ENCODE measurements at regions not wholly inside any gene's neighbourhood (a gene's known extent, or its start where the extent isn't known, plus 50 kb on each side); places are given as distances from the start of the nearest gene placed in this dataset.
"Not testable (repeated sequence)": the region's sequence is repeated elsewhere in the genome, so short reads cannot be mapped to it uniquely, and the experiment has no call there.

GRCh38 chr4:106806158-106806797 lies 229.8 kb downstream of the DKK2 start:
- no peak for DNase-seq (ENCODE audit: low read depth in 1 of 2, low spot score in 1 of 2)
- TF ChIP-seq JUND (IDR thresholded peaks at IDR 0.05; ENCODE audit: low read depth), result no peak
- in situ Hi-C loops (cut with HindIII; ENCODE audit: low pct_unique_long_range_greater_than_20kb, low sequenced_read_pairs), result no loop called here

- DNase-seq (ENCODE audit: low read depth in 1 of 2, low spot score in 1 of 2), result no peak
- no peak for TF ChIP-seq JUND (IDR thresholded peaks at IDR 0.05; ENCODE audit: low read depth)
- in situ Hi-C loops (cut with HindIII; ENCODE audit: low pct_unique_long_range_greater_than_20kb, low sequenced_read_pairs), result no loop called here
Observed at GRCh38 chr4:106803083-106803482, 233.0 kb downstream of the DKK2 start.

GRCh38 chr4:106801386-106801785 lies 234.7 kb downstream of the DKK2 start:
- in situ Hi-C loops (cut with HindIII; ENCODE audit: low pct_unique_long_range_greater_than_20kb, low sequenced_read_pairs), result no loop called here
- DNase-seq (ENCODE audit: low read depth in 1 of 2, low spot score in 1 of 2), result no peak
- TF ChIP-seq JUND (IDR thresholded peaks at IDR 0.05; ENCODE audit: low read depth), result no peak

GRCh38 chr4:106796876-106797275 lies 239.2 kb downstream of the DKK2 start:
- TF ChIP-seq JUND (IDR thresholded peaks at IDR 0.05; ENCODE audit: low read depth), result no peak
- no peak for DNase-seq (ENCODE audit: low read depth in 1 of 2, low spot score in 1 of 2)
- in situ Hi-C loops (cut with HindIII; ENCODE audit: low pct_unique_long_range_greater_than_20kb, low sequenced_read_pairs), result no loop called here

GRCh38 chr4:106795326-106795725 lies 240.8 kb downstream of the DKK2 start:
- no peak for TF ChIP-seq JUND (IDR thresholded peaks at IDR 0.05; ENCODE audit: low read depth)
- in situ Hi-C loops (cut with HindIII; ENCODE audit: low pct_unique_long_range_greater_than_20kb, low sequenced_read_pairs), result no loop called here
- no peak for DNase-seq (ENCODE audit: low read depth in 1 of 2, low spot score in 1 of 2)

- no peak for TF ChIP-seq JUND (IDR thresholded peaks at IDR 0.05; ENCODE audit: low read depth)
- no peak for DNase-seq (ENCODE audit: low read depth in 1 of 2, low spot score in 1 of 2)
- in situ Hi-C loops (cut with HindIII; ENCODE audit: low pct_unique_long_range_greater_than_20kb, low sequenced_read_pairs), result no loop called here
Observed at GRCh38 chr4:106793933-106794332, 242.2 kb downstream of the DKK2 start.

- TF ChIP-seq JUND (IDR thresholded peaks at IDR 0.05; ENCODE audit: low read depth), result no peak
- in situ Hi-C loops (cut with HindIII; ENCODE audit: low pct_unique_long_range_greater_than_20kb, low sequenced_read_pairs), result no loop called here
- DNase-seq (ENCODE audit: low read depth in 1 of 2, low spot score in 1 of 2), result no peak
Observed at GRCh38 chr4:106775636-106776035, 260.5 kb downstream of the DKK2 start.

GRCh38 chr4:106774055-106774454 lies 262.1 kb downstream of the DKK2 start:
- DNase-seq (ENCODE audit: low read depth in 1 of 2, low spot score in 1 of 2); in situ Hi-C loops (cut with HindIII; ENCODE audit: low pct_unique_long_range_greater_than_20kb, low sequenced_read_pairs): not testable (repeated sequence)

- in situ Hi-C loops (cut with HindIII; ENCODE audit: low pct_unique_long_range_greater_than_20kb, low sequenced_read_pairs), result no loop called here
- TF ChIP-seq JUND (IDR thresholded peaks at IDR 0.05; ENCODE audit: low read depth), result no peak
- DNase-seq (ENCODE audit: low read depth in 1 of 2, low spot score in 1 of 2), result no peak
Observed at GRCh38 chr4:106773076-106773905, 262.8 kb downstream of the DKK2 start.

- TF ChIP-seq JUND (IDR thresholded peaks at IDR 0.05; ENCODE audit: low read depth), result no peak
- no peak for DNase-seq (ENCODE audit: low read depth in 1 of 2, low spot score in 1 of 2)
- in situ Hi-C loops (cut with HindIII; ENCODE audit: low pct_unique_long_range_greater_than_20kb, low sequenced_read_pairs), result no loop called here
Observed at GRCh38 chr4:106767991-106768390, 268.1 kb downstream of the DKK2 start.

GRCh38 chr4:106766519-106766918 lies 269.6 kb downstream of the DKK2 start:
- no peak for TF ChIP-seq JUND (IDR thresholded peaks at IDR 0.05; ENCODE audit: low read depth)
- DNase-seq (ENCODE audit: low read depth in 1 of 2, low spot score in 1 of 2), result peak in 1 of 2 experiments; percentile 9
- in situ Hi-C loops (cut with HindIII; ENCODE audit: low pct_unique_long_range_greater_than_20kb, low sequenced_read_pairs), result no loop called here

- in situ Hi-C loops (cut with HindIII; ENCODE audit: low pct_unique_long_range_greater_than_20kb, low sequenced_read_pairs), result no loop called here
- DNase-seq (ENCODE audit: low read depth in 1 of 2, low spot score in 1 of 2), result no peak
- no peak for TF ChIP-seq JUND (IDR thresholded peaks at IDR 0.05; ENCODE audit: low read depth)
Observed at GRCh38 chr4:106764774-106765173, 271.3 kb downstream of the DKK2 start.

- no peak for TF ChIP-seq JUND (IDR thresholded peaks at IDR 0.05; ENCODE audit: low read depth)
- peak in 1 of 2 experiments; percentile 18 for DNase-seq (ENCODE audit: low read depth in 1 of 2, low spot score in 1 of 2)
- in situ Hi-C loops (cut with HindIII; ENCODE audit: low pct_unique_long_range_greater_than_20kb, low sequenced_read_pairs), result no loop called here
Observed at GRCh38 chr4:106762666-106763443, 273.3 kb downstream of the DKK2 start.
